ENCODE measurements at regions not wholly inside any gene's neighbourhood (a gene's known extent, or its start where the extent isn't known, plus 50 kb on each side); places are given as distances from the start of the nearest gene placed in this dataset.

- TF ChIP-seq REST (IDR thresholded peaks at IDR 0.05), result no peak
Measured at GRCh38 chr18:73201940-73202339, 334.2 kb upstream of the NETO1 start (continued).

GRCh38 chr18:73199151-73199550 lies 331.4 kb upstream of the NETO1 start:
- Histone ChIP-seq H3K9me3 (ENCODE audit: control insufficient read depth in 4 of 4, low read length in 3 of 4) (no peaks in the 10 kb centered on the region), H3K27ac (ENCODE audit: low read depth in 1 of 2, low read length in 2 of 2) (no peak overlapping the region), H3K27me3 (ENCODE audit: control insufficient read depth in 4 of 4, insufficient read depth in 4 of 4, low read length in 3 of 4) (peaks cover 0 to 3% (median 0%) of the 10 kb centered on the region in 4 donors), H3K4me1 (ENCODE audit: control insufficient read depth in 4 of 4, insufficient read depth in 4 of 4, low read length in 3 of 4) (no peaks in the 10 kb centered on the region), H3K9ac (ENCODE audit: low read depth in 1 of 2, low read length in 2 of 2) (no peak overlapping the region), H3K4me3 (ENCODE audit: low read depth in 1 of 3, low read length in 3 of 3) (no peak overlapping the region), H3K36me3 (ENCODE audit: control insufficient read depth in 4 of 4, insufficient read depth in 3 of 4, low read depth in 1 of 4, low read length in 3 of 4) (no peaks in the 10 kb centered on the region)
- DNase-seq (ENCODE audit: low spot score), result no peak
- no peak for TF ChIP-seq HNF4A (conservative IDR thresholded peaks at IDR 0.05)
- TF ChIP-seq MAX (IDR thresholded peaks at IDR 0.05), result no peak
- no peak for TF ChIP-seq NR2F2 (IDR thresholded peaks at IDR 0.05)
- no peak for TF ChIP-seq SP1 (IDR thresholded peaks at IDR 0.05)
- TF ChIP-seq RXRA (IDR thresholded peaks at IDR 0.05), result no peak
- no peak for TF ChIP-seq TAF1 (conservative IDR thresholded peaks at IDR 0.05)
- no peak for TF ChIP-seq GABPA (IDR thresholded peaks at IDR 0.05 in 1 of 2, conservative IDR thresholded peaks at IDR 0.05 in 1 of 2)
- no peak for TF ChIP-seq CTCF (IDR thresholded peaks at IDR 0.05; ENCODE audit: low read depth, low read length, missing input control)
- 70% methylated on average over 1 of the region's 1 CpG for WGBS

GRCh38 chr18:73189718-73190117 lies 321.9 kb upstream of the NETO1 start:
- Histone ChIP-seq H3K27ac (ENCODE audit: low read depth in 1 of 2, low read length in 2 of 2) (no peak overlapping the region), H3K36me3 (ENCODE audit: control insufficient read depth in 4 of 4, insufficient read depth in 3 of 4, low read depth in 1 of 4, low read length in 3 of 4) (no peaks in the 10 kb centered on the region), H3K4me3 (ENCODE audit: low read depth in 1 of 3, low read length in 3 of 3) (no peak overlapping the region), H3K9ac (ENCODE audit: low read depth in 1 of 2, low read length in 2 of 2) (no peak overlapping the region), H3K9me3 (ENCODE audit: control insufficient read depth in 4 of 4, low read length in 3 of 4) (no peaks in the 10 kb centered on the region), H3K27me3 (ENCODE audit: control insufficient read depth in 4 of 4, insufficient read depth in 4 of 4, low read length in 3 of 4) (no peaks in the 10 kb centered on the region), H3K4me1 (ENCODE audit: control insufficient read depth in 4 of 4, insufficient read depth in 4 of 4, low read length in 3 of 4) (peaks cover 0 to 4% (median 1%) of the 10 kb centered on the region in 4 donors)
- 35% methylated on average over 3 of the region's 3 CpGs for WGBS
- DNase-seq (ENCODE audit: low spot score), result no peak
- TF ChIP-seq RAD21 (IDR thresholded peaks at IDR 0.05) (peak in 1 of 2 donors; percentile 4), HNF4G (IDR thresholded peaks at IDR 0.05) (no peak), EGR1 (IDR thresholded peaks at IDR 0.05; ENCODE audit: low read depth in 2 of 2) (peak in 1 of 2 donors; percentile 26), FOXA2 (IDR thresholded peaks at IDR 0.05) (peak; percentile 98), GABPA (IDR thresholded peaks at IDR 0.05 in 1 of 2, conservative IDR thresholded peaks at IDR 0.05 in 1 of 2) (no peak), RXRA (IDR thresholded peaks at IDR 0.05) (peak in 1 of 2 donors; percentile 41), TAF1 (conservative IDR thresholded peaks at IDR 0.05) (no peak), FOXA1 (IDR thresholded peaks at IDR 0.05) (peak; percentile 94), ATF3 (IDR thresholded peaks at IDR 0.05) (peak; percentile 42), MAX (IDR thresholded peaks at IDR 0.05) (peak; percentile 35), JUND (IDR thresholded peaks at IDR 0.05) (peak in 1 of 2 donors; percentile 15), HNF4A (conservative IDR thresholded peaks at IDR 0.05) (peak; percentile 40 to 49), ZBTB33 (IDR thresholded peaks at IDR 0.05) (peak; percentile 27), YY1 (IDR thresholded peaks at IDR 0.05) (no peak)

Data from liver (tissue), 8 donors.